H9 (cell line): ENCODE measurements at regions not wholly inside any gene's neighbourhood (a gene's known extent, or its start where the extent isn't known, plus 50 kb on each side); places are given as distances from the start of the nearest gene placed in this dataset.

Source experiments
- DNase-seq: peaks from one replicate; pipeline ENCODE4 v3.0.0-alpha.2; 2017
- H2AFZ ChIP-seq: one replicate; pipeline ENCODE4 v1.6.1; 2013; ENCODE audit warnings: mild to moderate bottlenecking, low read length, control low read depth, moderate library complexity
- H2AK5ac ChIP-seq: 2 replicates; pipeline ENCODE4 v1.6.1; 2013; ENCODE audit warnings: low read length, control low read depth, mixed read lengths; ENCODE audit not compliant: insufficient read length
- H2BK120ac ChIP-seq: one replicate; pipeline ENCODE4 v1.6.1; 2013; ENCODE audit warnings: low read depth, mild to moderate bottlenecking, low read length, control low read depth, inconsistent platforms; ENCODE audit not compliant: poor library complexity, severe bottlenecking
- H2BK12ac ChIP-seq: 2 replicates; pipeline ENCODE4 v1.6.1; 2013; ENCODE audit warnings: low read length, control low read depth, mixed read lengths, low read depth; ENCODE audit not compliant: insufficient read length
- H2BK15ac ChIP-seq: 2 replicates; pipeline ENCODE4 v1.6.1; 2013; ENCODE audit warnings: low read depth, low read length, control low read depth
- H2BK20ac ChIP-seq: one replicate; pipeline ENCODE4 v1.6.1; 2013; ENCODE audit warnings: low read depth, mild to moderate bottlenecking, low read length, control low read depth, inconsistent platforms; ENCODE audit not compliant: poor library complexity, severe bottlenecking
- H2BK5ac ChIP-seq: 2 replicates; pipeline ENCODE4 v1.6.1; 2013; ENCODE audit warnings: low read length, control low read depth, mixed read lengths; ENCODE audit not compliant: insufficient read length
- H3K14ac ChIP-seq: 2 replicates; pipeline ENCODE4 v1.6.1; 2013; ENCODE audit warnings: low read length, control low read depth; ENCODE audit not compliant: insufficient read depth
- H3K18ac ChIP-seq: 2 replicates; pipeline ENCODE4 v1.6.1; 2013; ENCODE audit warnings: low read depth, mild to moderate bottlenecking, mixed read lengths, low read length, control low read depth; ENCODE audit not compliant: insufficient read length
- H3K23ac ChIP-seq: 2 replicates; pipeline ENCODE4 v1.6.1; 2013; ENCODE audit warnings: low read length, control low read depth, mixed read lengths, low read depth; ENCODE audit not compliant: insufficient read length
- H3K23me2 ChIP-seq: 2 replicates; pipeline ENCODE4 v1.6.1; 2013; ENCODE audit warnings: low read depth, mild to moderate bottlenecking, mixed read lengths, low read length, control low read depth; ENCODE audit not compliant: insufficient read length, poor library complexity, severe bottlenecking
- H3K27ac ChIP-seq: 2 replicates; pipeline ENCODE4 v1.5.1; 2013; ENCODE audit warnings: low read length, control low read depth, mixed read lengths, low read depth; ENCODE audit not compliant: insufficient read length
- H3K27me3 ChIP-seq: 2 replicates; pipeline ENCODE4 v1.6.1; 2013; ENCODE audit warnings: low read length, control low read depth, inconsistent platforms; ENCODE audit not compliant: insufficient read depth
- H3K4ac ChIP-seq: 2 replicates; pipeline ENCODE4 v1.6.1; 2013; ENCODE audit warnings: low read depth, mild to moderate bottlenecking, control low read depth, inconsistent platforms, low read length, moderate library complexity
- H3K4me1 ChIP-seq: 2 replicates; pipeline ENCODE4 v1.6.1; 2013; ENCODE audit warnings: low read length, control low read depth, inconsistent platforms; ENCODE audit not compliant: insufficient read depth
- H3K4me2 ChIP-seq: 2 replicates; pipeline ENCODE4 v1.6.1; 2013; ENCODE audit warnings: low read length, control low read depth, mixed read lengths; ENCODE audit not compliant: insufficient read length, insufficient read depth
- H3K56ac ChIP-seq: 2 replicates; pipeline ENCODE4 v1.6.1; 2013; ENCODE audit warnings: low read depth, mild to moderate bottlenecking, mixed read lengths, low read length, control low read depth; ENCODE audit not compliant: insufficient read length
- H3K79me1 ChIP-seq: 2 replicates; pipeline ENCODE4 v1.6.1; 2013; ENCODE audit warnings: low read depth, mild to moderate bottlenecking, moderate library complexity, low read length, control low read depth, inconsistent platforms; ENCODE audit not compliant: insufficient read depth, poor library complexity, severe bottlenecking
- H3K79me2 ChIP-seq: 2 replicates; pipeline ENCODE4 v1.6.1; 2013; ENCODE audit warnings: low read length, control low read depth, inconsistent platforms; ENCODE audit not compliant: insufficient read depth
- H3K9ac ChIP-seq: 2 replicates; pipeline ENCODE4 v1.6.1; 2013; ENCODE audit warnings: low read length, control low read depth, mixed read lengths; ENCODE audit not compliant: insufficient read length; ENCODE audit errors: extremely low read depth
- H3K9me3 ChIP-seq: one replicate; pipeline ENCODE4 v1.6.1; 2013; ENCODE audit warnings: low read depth, low read length, inconsistent platforms; ENCODE audit not compliant: control insufficient read depth
- H3T11ph ChIP-seq: one replicate; pipeline ENCODE4 v1.6.1; 2013; ENCODE audit warnings: mild to moderate bottlenecking, low read length, control low read depth, inconsistent platforms
- H4K20me1 ChIP-seq: one replicate; pipeline ENCODE4 v1.6.1; 2013; ENCODE audit not compliant: control insufficient read depth, insufficient read length, insufficient read depth
- H4K5ac ChIP-seq: 2 replicates; pipeline ENCODE4 v1.6.1; 2013; ENCODE audit warnings: low read depth, mild to moderate bottlenecking, mixed read lengths, low read length, control low read depth; ENCODE audit not compliant: insufficient read length
- H4K8ac ChIP-seq: replicated peaks from 2 replicates; pipeline ENCODE4 v1.6.1; 2013; ENCODE audit warnings: low read length, control low read depth, mixed read lengths, low read depth; ENCODE audit not compliant: insufficient read length
- H4K91ac ChIP-seq: 2 replicates; pipeline ENCODE4 v1.6.1; 2013; ENCODE audit warnings: low read depth, mild to moderate bottlenecking, moderate library complexity, mixed read lengths, low read length, control low read depth; ENCODE audit not compliant: insufficient read length
- H3K27ac Mint-ChIP-seq, 3 experiments: 2 replicates in 2 of 3; 3 replicates in 1 of 3; pipeline ENCODE4 v1.8.0; 2020 to 2021; ENCODE audit warnings: mixed read lengths in 3 of 3, mild to moderate bottlenecking in 1 of 3, moderate library complexity in 1 of 3
- H3K27me3 Mint-ChIP-seq: 2 replicates; pipeline ENCODE4 v1.8.0; 2021; ENCODE audit warnings: low read depth, mild to moderate bottlenecking, moderate library complexity, mixed read lengths
- H3K36me3 Mint-ChIP-seq, 3 experiments: 2 replicates in 2 of 3; 3 replicates in 1 of 3; pipeline ENCODE4 v1.8.0; 2020 to 2021; ENCODE audit warnings: low read depth in 3 of 3, mixed read lengths in 3 of 3; ENCODE audit not compliant: insufficient read depth in 1 of 3
- H3K4me1 Mint-ChIP-seq, 2 experiments: 2 replicates each; pipeline ENCODE4 v1.8.0; 2020; ENCODE audit warnings: mixed read lengths in 2 of 2
- H3K4me3 Mint-ChIP-seq, 2 experiments: 2 replicates in 1 of 2; 3 replicates in 1 of 2; pipeline ENCODE4 v1.8.0; 2020 to 2021; ENCODE audit warnings: mild to moderate bottlenecking in 2 of 2, mixed read lengths in 2 of 2, moderate library complexity in 1 of 2
- H3K9me3 Mint-ChIP-seq, 2 experiments: 2 replicates in 1 of 2; 3 replicates in 1 of 2; pipeline ENCODE4 v1.8.0; 2020; ENCODE audit warnings: mild to moderate bottlenecking in 2 of 2, mixed read lengths in 2 of 2, moderate library complexity in 1 of 2
- CTCF ChIP-seq: fragments of 200-600 bp; sonication (generic); conservative IDR thresholded peaks from 3 replicates; pipeline ENCODE4 v1.8.0; 2021; ENCODE audit warnings: antibody characterized with exemption, mild to moderate bottlenecking
- WGBS: extraction: QIAGEN DNeasy Blood & Tissue Kit; methylation state at CpG from one replicate; pipeline ENCODE4 v1.1.7; 2013; ENCODE audit warnings: missing lambda C conversion rate, low lambda C conversion rate, mixed read lengths; ENCODE audit not compliant: insufficient read length; ENCODE audit errors: extremely low coverage; 5-methylcytosine and 5-hydroxymethylcytosine counted together

GRCh38 chr5:24397601-24398000 is 247.2 kb downstream of the CDH10 start:
- no peak overlapping the region for H2AFZ ChIP-seq
- H2AK5ac ChIP-seq = no peak overlapping the region
- H3K56ac ChIP-seq = no peak overlapping the region
- no peak overlapping the region for H3K4ac ChIP-seq
- H3K18ac ChIP-seq = no peak overlapping the region
- H3K27ac ChIP-seq = no peak overlapping the region
- no peaks in the 10 kb centered on the region for H3K79me1 ChIP-seq
- H3K23me2 ChIP-seq = no peaks in the 10 kb centered on the region
- Mint-ChIP-seq H3K36me3 (peaks cover 5 to 24% (median 11%) of the 10 kb centered on the region in 3 experiments; a peak in 6 of 7 replicates), H3K9me3 (peaks cover 17 to 31% of the 10 kb centered on the region in 2 experiments), H3K4me3 (no peak overlapping the region), H3K27ac (no peak overlapping the region), H3K27me3 (no peaks in the 10 kb centered on the region), H3K4me1 (no peaks in the 10 kb centered on the region)
- no peak overlapping the region for H2BK20ac ChIP-seq
- no peak overlapping the region for H4K5ac ChIP-seq
- no peaks in the 10 kb centered on the region for H3K27me3 ChIP-seq
- no peak overlapping the region for H2BK5ac ChIP-seq
- DNase-seq = no peak
- H3K9ac ChIP-seq = no peak overlapping the region
- no peak overlapping the region for H2BK120ac ChIP-seq
- no peaks in the 10 kb centered on the region for H4K20me1 ChIP-seq
- H3K4me1 ChIP-seq = no peaks in the 10 kb centered on the region
- H2BK12ac ChIP-seq = no peak overlapping the region
- H2BK15ac ChIP-seq = no peak overlapping the region
- no peak overlapping the region for H3T11ph ChIP-seq
- H3K14ac ChIP-seq = no peak overlapping the region
- no peaks in the 10 kb centered on the region for H3K9me3 ChIP-seq
- TF ChIP-seq CTCF = no peak
- H4K91ac ChIP-seq = no peak overlapping the region
- no peak overlapping the region for H3K23ac ChIP-seq
- WGBS = no CpG with 5 or more reads among the region's 6 CpGs
- no peak overlapping the region for H4K8ac ChIP-seq
- no peaks in the 10 kb centered on the region for H3K79me2 ChIP-seq
- no peak overlapping the region for H3K4me2 ChIP-seq
